BJ (cell line): ENCODE measurements at regions not wholly inside any gene's neighbourhood (a gene's known extent, or its start where the extent isn't known, plus 50 kb on each side); places are given as distances from the start of the nearest gene placed in this dataset.
"Not testable (repeated sequence)": the region's sequence is repeated elsewhere in the genome, so short reads cannot be mapped to it uniquely, and the experiment has no call there.

Source experiments
- CTCF ChIA-PET: fragments of 350-600 bp; formaldehyde crosslinking; extraction: SDS; loops from one replicate; lab custom pipeline; 2021; ENCODE audit warnings: antibody characterized with exemption, inconsistent platforms; lab: Yijun Ruan, JAX
- POLR2A ChIA-PET: fragments of 300-600 bp; sonication (Branson Sonifier 250); formaldehyde crosslinking; extraction: SDS; loops from one replicate; lab custom pipeline; 2021; ENCODE audit warnings: antibody characterized with exemption; lab: Charles Lee
- DNase-seq: peaks from one replicate; pipeline ENCODE4 v3.0.0-alpha.2; 2011; ENCODE audit warnings: low read depth
- H3K27me3 ChIP-seq: 2 replicates; pipeline ENCODE4 v1.6.0; 2011; ENCODE audit warnings: low read length; ENCODE audit not compliant: control insufficient read depth, insufficient read depth
- H3K36me3 ChIP-seq: 2 replicates; pipeline ENCODE4 v1.5.1; 2011; ENCODE audit warnings: low read length; ENCODE audit not compliant: control insufficient read depth, insufficient read depth
- H3K4me3 ChIP-seq: 2 replicates; pipeline ENCODE4 v1.5.1; 2011; ENCODE audit warnings: low read depth, mild to moderate bottlenecking, control low read depth, low read length
- CTCF ChIP-seq: IDR thresholded peaks from 2 replicates; pipeline ENCODE4 v1.5.1; 2011; ENCODE audit warnings: low read depth, mild to moderate bottlenecking, control low read depth, inconsistent platforms, low read length, moderate library complexity; ENCODE audit not compliant: insufficient read depth

- DNase-seq = no peak
- no peaks in the 10 kb centered on the region for H3K27me3 ChIP-seq
- no peak for TF ChIP-seq CTCF
- no peaks in the 10 kb centered on the region for H3K36me3 ChIP-seq
- CTCF ChIA-PET = no interaction called here
- no peak overlapping the region for H3K4me3 ChIP-seq
- POLR2A ChIA-PET = no interaction called here
These were observed 197.0 kb upstream of the SLC7A11 start for GRCh38 chr4:138439143-138439581.

GRCh38 chr4:138438608-138439007 lies 196.5 kb upstream of the SLC7A11 start:
- no peaks in the 10 kb centered on the region for H3K36me3 ChIP-seq
- ChIA-PET POLR2A (no interaction called here), CTCF (interaction anchor here (0.6 kb wide), 1 partner anchor 11 kb away, joined by 3 read pairs; no protein-coding TSS in a partner anchor)
- no peaks in the 10 kb centered on the region for H3K27me3 ChIP-seq
- H3K4me3 ChIP-seq = no peak overlapping the region
- no peak for TF ChIP-seq CTCF
- DNase-seq = no peak

- no peak for DNase-seq
- H3K36me3 ChIP-seq = no peaks in the 10 kb centered on the region
- no peak for TF ChIP-seq CTCF
- ChIA-PET POLR2A (no interaction called here), CTCF (no interaction called here)
- no peak overlapping the region for H3K4me3 ChIP-seq
- no peaks in the 10 kb centered on the region for H3K27me3 ChIP-seq
These were observed 195.2 kb upstream of the SLC7A11 start for GRCh38 chr4:138437263-138437851.

- DNase-seq, POLR2A ChIA-PET, H3K4me3 ChIP-seq, H3K36me3 ChIP-seq, H3K27me3 ChIP-seq, CTCF ChIA-PET: not testable (repeated sequence)
These were observed 193.6 kb upstream of the SLC7A11 start for GRCh38 chr4:138435733-138436132.

- DNase-seq, POLR2A ChIA-PET, H3K4me3 ChIP-seq, CTCF ChIA-PET, H3K36me3 ChIP-seq, H3K27me3 ChIP-seq: not testable (repeated sequence)
These were observed 192.9 kb upstream of the SLC7A11 start for GRCh38 chr4:138435046-138435445.

- ChIA-PET CTCF (no interaction called here), POLR2A (no interaction called here)
- Histone ChIP-seq H3K27me3 (no peaks in the 10 kb centered on the region), H3K36me3 (no peaks in the 10 kb centered on the region), H3K4me3 (no peak overlapping the region)
- no peak for DNase-seq
- no peak for TF ChIP-seq CTCF
These were observed 186.5 kb upstream of the SLC7A11 start for GRCh38 chr4:138428611-138429010.
